K562 (cell line): ENCODE measurements at regions not wholly inside any gene's neighbourhood (a gene's known extent, or its start where the extent isn't known, plus 50 kb on each side); places are given as distances from the start of the nearest gene placed in this dataset.

Experiments
- ATAC-seq: fragments of 200-7000 bp; cut with Tn5 transposase; 3 replicates; pipeline ENCODE4 v1.9.1; 2020; ENCODE audit warnings: moderate library complexity
- BruUV-seq: library from RNA; stranded (reverse); fragments of 400-500 nt; replicated peaks from 2 replicates; lab custom pipeline; 2021; lab: Mats Ljungman, UMichigan
- CTCF ChIA-PET: fragments of 300-600 bp; formaldehyde crosslinking; extraction: SDS; loops from one replicate; lab custom pipeline; 2021; ENCODE audit warnings: low intra/inter-chr PET ratio; lab: Yijun Ruan, JAX
- POLR2A ChIA-PET: fragments of 300-600, 350-650 bp; sonication (Branson Sonifier 250); formaldehyde crosslinking; extraction: SDS; loops from one replicate; lab custom pipeline; 2021; ENCODE audit warnings: antibody characterized with exemption, inconsistent platforms; lab: Yijun Ruan, JAX
- DNase-seq, 4 experiments: peaks; one replicate each; pipeline versions ENCODE4 v3.0.0 to v3.0.0-alpha.2; 2011 to 2018; ENCODE audit warnings: low spot score in 3 of 4, mixed read lengths in 3 of 4; ENCODE audit errors: extremely low read depth in 1 of 4
- FAIRE-seq: peaks from 2 replicates; lab custom pipeline; 2011; peaks lifted over from hg19 to GRCh38; lab: Jason Lieb, UNC
- H2AFZ ChIP-seq: 2 replicates; pipeline ENCODE4 v1.6.0; 2011; ENCODE audit warnings: low read depth, low read length, control low read depth, inconsistent platforms
- H3K27ac ChIP-seq: fragments of 200-600 bp; 3 replicates; pipeline ENCODE4 v1.8.0; 2011; ENCODE audit warnings: low read depth, mild to moderate bottlenecking, control low read depth, inconsistent platforms, low read length, moderate library complexity, mixed read lengths; ENCODE audit errors: extremely low read depth
- H3K27me3 ChIP-seq, 2 experiments: fragments of 300-600 bp in 1 of 2; 2 replicates in 1 of 2; 3 replicates in 1 of 2; pipeline versions ENCODE4 v1.6.0 to v1.8.0; 2011; ENCODE audit warnings: inconsistent platforms in 2 of 2, low read length in 2 of 2, mild to moderate bottlenecking in 1 of 2, mixed read lengths in 1 of 2, moderate library complexity in 1 of 2; ENCODE audit not compliant: control insufficient read depth in 2 of 2, insufficient read depth in 2 of 2
- H3K36me3 ChIP-seq: fragments of 300-600 bp; 3 replicates; pipeline ENCODE4 v1.8.0; 2011; ENCODE audit warnings: mild to moderate bottlenecking, low read length, inconsistent platforms; ENCODE audit not compliant: control insufficient read depth, insufficient read depth
- H3K4me1 ChIP-seq, 2 experiments: fragments of 200-600 bp in 1 of 2; replicated peaks in 1 of 2; 2 replicates in 1 of 2; 3 replicates in 1 of 2; pipeline versions ENCODE4 v1.5.1 to v1.8.0; 2011; ENCODE audit warnings: inconsistent platforms in 2 of 2, low read length in 2 of 2, mild to moderate bottlenecking in 1 of 2, mixed read lengths in 1 of 2, moderate library complexity in 1 of 2; ENCODE audit not compliant: control insufficient read depth in 2 of 2, insufficient read depth in 2 of 2
- H3K4me2 ChIP-seq: 2 replicates; pipeline ENCODE4 v1.6.1; 2011; ENCODE audit warnings: low read length, control low read depth, inconsistent platforms, mixed read lengths; ENCODE audit not compliant: insufficient read depth
- H3K4me3 ChIP-seq: fragments of 200-600 bp; sonication (generic), shearing (Covaris generic); 2 replicates; pipeline ENCODE4 v1.5.1; 2016; ENCODE audit warnings: control low read depth, inconsistent platforms
- H3K79me2 ChIP-seq: fragments of 200-600 bp; 3 replicates; pipeline ENCODE4 v1.8.0; 2011; ENCODE audit warnings: low read length, inconsistent platforms; ENCODE audit not compliant: control insufficient read depth, insufficient read depth
- H3K9ac ChIP-seq, 2 experiments: 2 replicates each; pipeline versions ENCODE4 v1.6.0 to v1.6.1; 2011; ENCODE audit warnings: low read depth in 2 of 2, low read length in 2 of 2, control low read depth in 1 of 2, inconsistent platforms in 1 of 2, mild to moderate bottlenecking in 1 of 2, mixed read lengths in 1 of 2; ENCODE audit not compliant: insufficient read depth in 1 of 2
- H3K9me1 ChIP-seq: one replicate; pipeline ENCODE4 v1.6.0; 2011; ENCODE audit warnings: inconsistent platforms, mild to moderate bottlenecking, low read length, moderate library complexity; ENCODE audit not compliant: control insufficient read depth, insufficient read depth
- H3K9me3 ChIP-seq: replicated peaks from 2 replicates; pipeline ENCODE4 v1.5.1; 2011; ENCODE audit warnings: low read depth, low read length, inconsistent platforms; ENCODE audit not compliant: control insufficient read depth, insufficient read depth
- H4K20me1 ChIP-seq: replicated peaks from 2 replicates; pipeline ENCODE4 v1.6.1; 2011; ENCODE audit warnings: low read length, inconsistent platforms, mixed read lengths; ENCODE audit not compliant: control insufficient read depth, insufficient read depth
- KDM2B ChIP-seq: fragments of 250-450 bp; sonication (Bioruptor Pico); IDR thresholded peaks from 2 replicates; pipeline ENCODE4 v1.8.0; 2021; ENCODE audit warnings: mild to moderate bottlenecking, moderate library complexity
- L3MBTL2 ChIP-seq: fragments of 450-650 bp; IDR thresholded peaks from 2 replicates; pipeline ENCODE4 v1.6.1; 2016; ENCODE audit warnings: mild to moderate bottlenecking, moderate library complexity
- NCOA6 ChIP-seq: fragments of 450-650 bp; IDR thresholded peaks from 2 replicates; pipeline ENCODE4 v1.6.1; 2017; ENCODE audit warnings: mild to moderate bottlenecking
- PCBP1 ChIP-seq: fragments of 200-400 bp; formaldehyde crosslinking; IDR thresholded peaks from 2 replicates; pipeline ENCODE4 v1.6.1; 2018; ENCODE audit warnings: mild to moderate bottlenecking, low read depth, low read length; ENCODE audit not compliant: poor library complexity, severe bottlenecking
- RBM25 ChIP-seq: fragments of 200-400 bp; formaldehyde crosslinking; IDR thresholded peaks from 2 replicates; pipeline ENCODE4 v1.6.1; 2018; ENCODE audit warnings: low read length, low read depth, moderate library complexity; ENCODE audit not compliant: severe bottlenecking
- ZNF239 ChIP-seq: fragments of 250-450 bp; sonication (Bioruptor Pico); IDR thresholded peaks from 2 replicates; pipeline ENCODE4 v1.4.0; 2020; ENCODE audit warnings: mild to moderate bottlenecking
- WGBS: fragments of 100-300 bp; shearing (Covaris generic); methylation state at CpG from one replicate; pipeline ENCODE4 v1.1.6; 2016; ENCODE audit warnings: low coverage, mixed read lengths; ENCODE audit not compliant: insufficient coverage; ENCODE audit errors: missing lambda C conversion rate; 5-methylcytosine and 5-hydroxymethylcytosine counted together
- in situ Hi-C: fragments of 300-500 bp; cut with MboI; formaldehyde crosslinking; loops from 4 replicates; pipeline ENCODE4 v1.15.0; 2018; ENCODE audit warnings: inconsistent platforms, mixed read lengths
- intact Hi-C: fragments of 100-400 bp; cut with micrococcal nuclease; formaldehyde crosslinking; loops from 2 replicates; pipeline ENCODE4 v1.14.2; 2022
- TF ChIP-seq, protein P1 (sequence below): sonication (generic); formaldehyde crosslinking; IDR thresholded peaks from 2 replicates; pipeline ENCODE4 v1.5.0; 2020; ENCODE audit warnings: missing genetic modification reagents
- TF ChIP-seq, protein P2 (sequence below): fragments of 450-650 bp; conservative IDR thresholded peaks from 2 replicates; pipeline ENCODE4 v1.6.1; 2016; ENCODE audit warnings: missing genetic modification characterization, low read depth, mild to moderate bottlenecking, missing compliant biosample characterization, moderate library complexity
- TF ChIP-seq, protein P3 (sequence below): sonication (generic); formaldehyde crosslinking; IDR thresholded peaks from 2 replicates; pipeline ENCODE4 v1.8.0; 2022; ENCODE audit warnings: mild to moderate bottlenecking, missing genetic modification reagents
- TF ChIP-seq, protein P4 (sequence below): sonication (generic); formaldehyde crosslinking; IDR thresholded peaks from 2 replicates; pipeline ENCODE4 v1.8.0; 2023; ENCODE audit warnings: mild to moderate bottlenecking, missing genetic modification reagents

DNA sequence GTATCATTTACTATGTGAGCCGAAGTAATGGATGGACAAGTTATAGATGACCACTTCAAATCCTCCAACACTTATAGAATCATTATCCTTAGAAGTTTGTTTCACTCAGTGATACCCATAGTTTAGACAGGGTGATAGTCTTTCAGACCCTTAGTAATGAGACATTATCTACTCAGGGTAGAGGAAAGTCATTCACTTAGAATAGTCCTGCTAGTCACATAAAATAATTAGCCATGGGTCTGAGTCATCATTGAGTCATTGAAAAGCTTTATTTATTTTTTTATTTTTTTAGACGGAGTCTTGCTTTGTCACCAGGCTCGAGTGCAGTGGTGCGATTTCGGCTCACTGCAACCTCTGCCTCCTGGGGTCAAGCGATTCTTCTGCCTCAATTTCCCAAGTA lies 321.7 kb upstream of the FSTL5 start (continued):
- TF ChIP-seq L3MBTL2 (no peak), PCBP1 (no peak), RBM25 (no peak), ZNF239 (CRISPR knock-in tag) (no peak)
- TF ChIP-seq, protein P1, sequence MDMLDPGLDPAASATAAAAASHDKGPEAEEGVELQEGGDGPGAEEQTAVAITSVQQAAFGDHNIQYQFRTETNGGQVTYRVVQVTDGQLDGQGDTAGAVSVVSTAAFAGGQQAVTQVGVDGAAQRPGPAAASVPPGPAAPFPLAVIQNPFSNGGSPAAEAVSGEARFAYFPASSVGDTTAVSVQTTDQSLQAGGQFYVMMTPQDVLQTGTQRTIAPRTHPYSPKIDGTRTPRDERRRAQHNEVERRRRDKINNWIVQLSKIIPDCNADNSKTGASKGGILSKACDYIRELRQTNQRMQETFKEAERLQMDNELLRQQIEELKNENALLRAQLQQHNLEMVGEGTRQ (CRISPR knock-in tag), result no peak

DNA sequence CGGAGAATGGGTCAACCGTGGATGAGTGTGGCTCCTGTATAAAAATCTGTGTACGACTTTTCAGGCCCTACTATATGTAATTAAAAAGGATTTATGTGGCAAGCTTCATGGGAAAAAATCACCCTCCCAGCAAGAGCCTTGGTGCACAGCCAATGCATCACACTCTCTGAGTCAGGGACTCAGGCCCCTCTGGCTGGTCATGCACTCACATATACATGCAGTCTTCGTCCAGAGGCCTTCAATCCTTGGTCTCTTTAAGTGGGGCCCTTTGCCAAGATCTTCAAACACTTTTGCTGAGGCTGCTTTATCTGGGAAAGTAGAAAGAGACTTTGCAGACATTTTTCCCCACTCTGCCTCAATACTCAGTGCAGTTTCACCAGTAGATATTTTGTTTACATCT lies 311.4 kb upstream of the FSTL5 start:
- Histone ChIP-seq H3K4me3 (no peak overlapping the region), H3K36me3 (no peaks in the 10 kb centered on the region), H3K9ac (no peak overlapping the region), H3K4me1 (no peaks in the 10 kb centered on the region), H2AFZ (no peak overlapping the region), H3K27ac (no peak overlapping the region), H4K20me1 (no peaks in the 10 kb centered on the region), H3K4me2 (no peak overlapping the region), H3K79me2 (no peaks in the 10 kb centered on the region), H3K9me3 (no peaks in the 10 kb centered on the region), H3K27me3 (no peaks in the 10 kb centered on the region), H3K9me1 (no peaks in the 10 kb centered on the region)
- ChIA-PET POLR2A (no interaction called here), CTCF (no interaction called here)
- FAIRE-seq (no peak), DNase-seq (no peak), ATAC-seq (no peak)
- BruUV-seq, result no TSS peak
- intact Hi-C loops (no loop called here), in situ Hi-C loops (no loop called here)
- WGBS, result 0% methylated on average over 1 of the region's 4 CpGs
- TF ChIP-seq, protein P2, sequence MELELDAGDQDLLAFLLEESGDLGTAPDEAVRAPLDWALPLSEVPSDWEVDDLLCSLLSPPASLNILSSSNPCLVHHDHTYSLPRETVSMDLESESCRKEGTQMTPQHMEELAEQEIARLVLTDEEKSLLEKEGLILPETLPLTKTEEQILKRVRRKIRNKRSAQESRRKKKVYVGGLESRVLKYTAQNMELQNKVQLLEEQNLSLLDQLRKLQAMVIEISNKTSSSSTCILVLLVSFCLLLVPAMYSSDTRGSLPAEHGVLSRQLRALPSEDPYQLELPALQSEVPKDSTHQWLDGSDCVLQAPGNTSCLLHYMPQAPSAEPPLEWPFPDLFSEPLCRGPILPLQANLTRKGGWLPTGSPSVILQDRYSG (tag), result no peak
- TF ChIP-seq KDM2B (CRISPR knock-in tag), result no peak
- no peak for TF ChIP-seq NCOA6
- TF ChIP-seq, protein P3, sequence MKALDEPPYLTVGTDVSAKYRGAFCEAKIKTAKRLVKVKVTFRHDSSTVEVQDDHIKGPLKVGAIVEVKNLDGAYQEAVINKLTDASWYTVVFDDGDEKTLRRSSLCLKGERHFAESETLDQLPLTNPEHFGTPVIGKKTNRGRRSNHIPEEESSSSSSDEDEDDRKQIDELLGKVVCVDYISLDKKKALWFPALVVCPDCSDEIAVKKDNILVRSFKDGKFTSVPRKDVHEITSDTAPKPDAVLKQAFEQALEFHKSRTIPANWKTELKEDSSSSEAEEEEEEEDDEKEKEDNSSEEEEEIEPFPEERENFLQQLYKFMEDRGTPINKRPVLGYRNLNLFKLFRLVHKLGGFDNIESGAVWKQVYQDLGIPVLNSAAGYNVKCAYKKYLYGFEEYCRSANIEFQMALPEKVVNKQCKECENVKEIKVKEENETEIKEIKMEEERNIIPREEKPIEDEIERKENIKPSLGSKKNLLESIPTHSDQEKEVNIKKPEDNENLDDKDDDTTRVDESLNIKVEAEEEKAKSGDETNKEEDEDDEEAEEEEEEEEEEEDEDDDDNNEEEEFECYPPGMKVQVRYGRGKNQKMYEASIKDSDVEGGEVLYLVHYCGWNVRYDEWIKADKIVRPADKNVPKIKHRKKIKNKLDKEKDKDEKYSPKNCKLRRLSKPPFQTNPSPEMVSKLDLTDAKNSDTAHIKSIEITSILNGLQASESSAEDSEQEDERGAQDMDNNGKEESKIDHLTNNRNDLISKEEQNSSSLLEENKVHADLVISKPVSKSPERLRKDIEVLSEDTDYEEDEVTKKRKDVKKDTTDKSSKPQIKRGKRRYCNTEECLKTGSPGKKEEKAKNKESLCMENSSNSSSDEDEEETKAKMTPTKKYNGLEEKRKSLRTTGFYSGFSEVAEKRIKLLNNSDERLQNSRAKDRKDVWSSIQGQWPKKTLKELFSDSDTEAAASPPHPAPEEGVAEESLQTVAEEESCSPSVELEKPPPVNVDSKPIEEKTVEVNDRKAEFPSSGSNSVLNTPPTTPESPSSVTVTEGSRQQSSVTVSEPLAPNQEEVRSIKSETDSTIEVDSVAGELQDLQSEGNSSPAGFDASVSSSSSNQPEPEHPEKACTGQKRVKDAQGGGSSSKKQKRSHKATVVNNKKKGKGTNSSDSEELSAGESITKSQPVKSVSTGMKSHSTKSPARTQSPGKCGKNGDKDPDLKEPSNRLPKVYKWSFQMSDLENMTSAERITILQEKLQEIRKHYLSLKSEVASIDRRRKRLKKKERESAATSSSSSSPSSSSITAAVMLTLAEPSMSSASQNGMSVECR (CRISPR knock-in tag), result no peak
- TF ChIP-seq, protein P4, sequence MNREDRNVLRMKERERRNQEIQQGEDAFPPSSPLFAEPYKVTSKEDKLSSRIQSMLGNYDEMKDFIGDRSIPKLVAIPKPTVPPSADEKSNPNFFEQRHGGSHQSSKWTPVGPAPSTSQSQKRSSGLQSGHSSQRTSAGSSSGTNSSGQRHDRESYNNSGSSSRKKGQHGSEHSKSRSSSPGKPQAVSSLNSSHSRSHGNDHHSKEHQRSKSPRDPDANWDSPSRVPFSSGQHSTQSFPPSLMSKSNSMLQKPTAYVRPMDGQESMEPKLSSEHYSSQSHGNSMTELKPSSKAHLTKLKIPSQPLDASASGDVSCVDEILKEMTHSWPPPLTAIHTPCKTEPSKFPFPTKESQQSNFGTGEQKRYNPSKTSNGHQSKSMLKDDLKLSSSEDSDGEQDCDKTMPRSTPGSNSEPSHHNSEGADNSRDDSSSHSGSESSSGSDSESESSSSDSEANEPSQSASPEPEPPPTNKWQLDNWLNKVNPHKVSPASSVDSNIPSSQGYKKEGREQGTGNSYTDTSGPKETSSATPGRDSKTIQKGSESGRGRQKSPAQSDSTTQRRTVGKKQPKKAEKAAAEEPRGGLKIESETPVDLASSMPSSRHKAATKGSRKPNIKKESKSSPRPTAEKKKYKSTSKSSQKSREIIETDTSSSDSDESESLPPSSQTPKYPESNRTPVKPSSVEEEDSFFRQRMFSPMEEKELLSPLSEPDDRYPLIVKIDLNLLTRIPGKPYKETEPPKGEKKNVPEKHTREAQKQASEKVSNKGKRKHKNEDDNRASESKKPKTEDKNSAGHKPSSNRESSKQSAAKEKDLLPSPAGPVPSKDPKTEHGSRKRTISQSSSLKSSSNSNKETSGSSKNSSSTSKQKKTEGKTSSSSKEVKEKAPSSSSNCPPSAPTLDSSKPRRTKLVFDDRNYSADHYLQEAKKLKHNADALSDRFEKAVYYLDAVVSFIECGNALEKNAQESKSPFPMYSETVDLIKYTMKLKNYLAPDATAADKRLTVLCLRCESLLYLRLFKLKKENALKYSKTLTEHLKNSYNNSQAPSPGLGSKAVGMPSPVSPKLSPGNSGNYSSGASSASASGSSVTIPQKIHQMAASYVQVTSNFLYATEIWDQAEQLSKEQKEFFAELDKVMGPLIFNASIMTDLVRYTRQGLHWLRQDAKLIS (CRISPR knock-in tag), result no peak
